T-helper 2 cell treated with Interferon-gamma antibody and Interleukin-4, amounts not matched to agents 5 μg/mL and 100 μg/mL, for 36 hours (primary cell): ENCODE measurements at regions not wholly inside any gene's neighbourhood (a gene's known extent, or its start where the extent isn't known, plus 50 kb on each side); places are given as distances from the start of the nearest gene placed in this dataset.
A peak's percentile ranks its signal among the peaks of the same experiment; 100 is the strongest.

Experiments
- DNase-seq: peaks from one replicate; pipeline ENCODE4 v3.0.0; 2021; ENCODE audit warnings: low spot score
- H3K27ac Mint-ChIP-seq: one replicate; pipeline ENCODE4 v1.8.0; 2021; ENCODE audit warnings: mild to moderate bottlenecking, mixed read lengths
- H3K27me3 Mint-ChIP-seq: one replicate; pipeline ENCODE4 v1.8.0; 2021; ENCODE audit warnings: low read depth, mixed read lengths
- H3K36me3 Mint-ChIP-seq: one replicate; pipeline ENCODE4 v1.8.0; 2021; ENCODE audit warnings: low read depth, mixed read lengths
- H3K4me1 Mint-ChIP-seq: one replicate; pipeline ENCODE4 v1.8.0; 2021; ENCODE audit warnings: low read depth, mixed read lengths
- H3K4me3 Mint-ChIP-seq: one replicate; pipeline ENCODE4 v1.8.0; 2022; ENCODE audit warnings: mild to moderate bottlenecking, moderate library complexity, mixed read lengths
- H3K9me3 Mint-ChIP-seq: one replicate; pipeline ENCODE4 v1.8.0; 2021; ENCODE audit warnings: mixed read lengths

- Mint-ChIP-seq H3K27ac (no peak overlapping the region), H3K9me3 (no peaks in the 10 kb centered on the region), H3K27me3 (peaks cover 30% of the 10 kb centered on the region), H3K36me3 (no peaks in the 10 kb centered on the region), H3K4me3 (no peak overlapping the region), H3K4me1 (no peaks in the 10 kb centered on the region)
- no peak for DNase-seq
These were observed 151.9 kb upstream of the PRNP start for GRCh38 chr20:4534315-4534714.

- no peak for DNase-seq
- Mint-ChIP-seq H3K4me1 (no peaks in the 10 kb centered on the region), H3K4me3 (no peak overlapping the region)
These were observed 152.7 kb upstream of the PRNP start for GRCh38 chr20:4533368-4534133.

GRCh38 chr20:4532772-4533171, 153.5 kb upstream of the PRNP start:
- H3K27ac Mint-ChIP-seq, result no peak overlapping the region
- no peaks in the 10 kb centered on the region for H3K9me3 Mint-ChIP-seq
- H3K36me3 Mint-ChIP-seq, result no peaks in the 10 kb centered on the region
- peaks cover 37% of the 10 kb centered on the region for H3K27me3 Mint-ChIP-seq
- no peak for DNase-seq
- no peak overlapping the region for H3K4me3 Mint-ChIP-seq
- H3K4me1 Mint-ChIP-seq, result no peaks in the 10 kb centered on the region

More at GRCh38 chr20:4533368-4534133, 152.7 kb upstream of the PRNP start:
- Mint-ChIP-seq H3K27me3 (peaks cover 30% of the 10 kb centered on the region), H3K27ac (no peak overlapping the region), H3K36me3 (no peaks in the 10 kb centered on the region), H3K9me3 (no peaks in the 10 kb centered on the region)

- no peaks in the 10 kb centered on the region for H3K9me3 Mint-ChIP-seq
- DNase-seq, result no peak
- no peak overlapping the region for H3K4me3 Mint-ChIP-seq
- H3K27me3 Mint-ChIP-seq, result peaks cover 22% of the 10 kb centered on the region
- H3K27ac Mint-ChIP-seq, result no peak overlapping the region
- H3K4me1 Mint-ChIP-seq, result no peaks in the 10 kb centered on the region
- no peaks in the 10 kb centered on the region for H3K36me3 Mint-ChIP-seq
These were observed 161.5 kb upstream of the PRNP start for GRCh38 chr20:4524792-4525191.

- H3K9me3 Mint-ChIP-seq, result no peaks in the 10 kb centered on the region
- no peak for DNase-seq
- H3K4me3 Mint-ChIP-seq, result no peak overlapping the region
- no peak overlapping the region for H3K27ac Mint-ChIP-seq
- H3K27me3 Mint-ChIP-seq, result peaks cover 19% of the 10 kb centered on the region
- no peaks in the 10 kb centered on the region for H3K36me3 Mint-ChIP-seq
- H3K4me1 Mint-ChIP-seq, result no peaks in the 10 kb centered on the region
These were observed 161.9 kb upstream of the PRNP start for GRCh38 chr20:4524307-4524706.

GRCh38 chr20:4522310-4522709, 163.9 kb upstream of the PRNP start:
- Mint-ChIP-seq H3K9me3 (no peaks in the 10 kb centered on the region), H3K4me1 (no peaks in the 10 kb centered on the region), H3K27me3 (peaks cover 4% of the 10 kb centered on the region), H3K4me3 (no peak overlapping the region), H3K27ac (no peak overlapping the region), H3K36me3 (no peaks in the 10 kb centered on the region)
- no peak for DNase-seq

- Mint-ChIP-seq H3K4me1 (no peaks in the 10 kb centered on the region), H3K9me3 (no peaks in the 10 kb centered on the region), H3K4me3 (no peak overlapping the region), H3K36me3 (no peaks in the 10 kb centered on the region), H3K27me3 (no peaks in the 10 kb centered on the region), H3K27ac (no peak overlapping the region)
- DNase-seq, result no peak
These were observed 164.9 kb upstream of the PRNP start for GRCh38 chr20:4521170-4521968.

- Mint-ChIP-seq H3K4me1 (no peaks in the 10 kb centered on the region), H3K27me3 (no peaks in the 10 kb centered on the region), H3K36me3 (no peaks in the 10 kb centered on the region), H3K4me3 (no peak overlapping the region), H3K9me3 (no peaks in the 10 kb centered on the region), H3K27ac (no peak overlapping the region)
- DNase-seq, result peak; percentile 6
These were observed 166.7 kb upstream of the PRNP start for GRCh38 chr20:4519534-4519933.

GRCh38 chr20:4516876-4517275, 169.4 kb upstream of the PRNP start:
- Mint-ChIP-seq H3K4me3 (no peak overlapping the region), H3K36me3 (no peaks in the 10 kb centered on the region), H3K4me1 (no peaks in the 10 kb centered on the region), H3K27ac (no peak overlapping the region), H3K27me3 (peaks cover 9% of the 10 kb centered on the region), H3K9me3 (no peaks in the 10 kb centered on the region)
- no peak for DNase-seq

GRCh38 chr20:4513720-4514119, 172.5 kb upstream of the PRNP start:
- Mint-ChIP-seq H3K27me3 (peaks cover 12% of the 10 kb centered on the region), H3K27ac (no peak overlapping the region), H3K4me3 (no peak overlapping the region), H3K4me1 (no peaks in the 10 kb centered on the region), H3K36me3 (no peaks in the 10 kb centered on the region), H3K9me3 (peaks cover 5% of the 10 kb centered on the region)
- DNase-seq, result no peak

GRCh38 chr20:4512891-4513550, 173.2 kb upstream of the PRNP start:
- no peaks in the 10 kb centered on the region for H3K4me1 Mint-ChIP-seq
- H3K9me3 Mint-ChIP-seq, result peaks cover 5% of the 10 kb centered on the region
- DNase-seq, result no peak
- H3K27me3 Mint-ChIP-seq, result peaks cover 12% of the 10 kb centered on the region
- no peak overlapping the region for H3K27ac Mint-ChIP-seq
- H3K4me3 Mint-ChIP-seq, result no peak overlapping the region
- H3K36me3 Mint-ChIP-seq, result no peaks in the 10 kb centered on the region

- Mint-ChIP-seq H3K36me3 (no peaks in the 10 kb centered on the region), H3K4me3 (no peak overlapping the region), H3K27ac (no peak overlapping the region), H3K9me3 (peaks cover 5% of the 10 kb centered on the region), H3K27me3 (peaks cover 12% of the 10 kb centered on the region), H3K4me1 (no peaks in the 10 kb centered on the region)
- no peak for DNase-seq
These were observed 174.5 kb upstream of the PRNP start for GRCh38 chr20:4511776-4512175.

- Mint-ChIP-seq H3K4me1 (no peaks in the 10 kb centered on the region), H3K9me3 (peaks cover 5% of the 10 kb centered on the region), H3K27me3 (peaks cover 12% of the 10 kb centered on the region), H3K36me3 (no peaks in the 10 kb centered on the region), H3K4me3 (no peak overlapping the region), H3K27ac (no peak overlapping the region)
- no peak for DNase-seq
These were observed 176.3 kb upstream of the PRNP start for GRCh38 chr20:4509825-4510522.

GRCh38 chr20:4508773-4509172, 177.5 kb upstream of the PRNP start:
- DNase-seq, result no peak
- Mint-ChIP-seq H3K27ac (no peak overlapping the region), H3K9me3 (peaks cover 5% of the 10 kb centered on the region), H3K27me3 (peaks cover 11% of the 10 kb centered on the region), H3K4me1 (no peaks in the 10 kb centered on the region), H3K4me3 (no peak overlapping the region), H3K36me3 (no peaks in the 10 kb centered on the region)
